HUES64 (cell line): ENCODE measurements at regions not wholly inside any gene's neighbourhood (a gene's known extent, or its start where the extent isn't known, plus 50 kb on each side); places are given as distances from the start of the nearest gene placed in this dataset.

Experiments used
- H3K27ac ChIP-seq: 2 replicates; pipeline ENCODE4 v1.7.0; 2013; ENCODE audit warnings: low read depth, low read length, inconsistent platforms
- H3K27me3 ChIP-seq: 2 replicates; pipeline ENCODE4 v1.6.1; 2013; ENCODE audit warnings: mild to moderate bottlenecking, low read length; ENCODE audit not compliant: insufficient read depth
- H3K36me3 ChIP-seq: 2 replicates; pipeline ENCODE4 v1.6.1; 2013; ENCODE audit warnings: mild to moderate bottlenecking, low read length; ENCODE audit not compliant: insufficient read depth
- H3K4me1 ChIP-seq: 2 replicates; pipeline ENCODE4 v1.6.1; 2013; ENCODE audit warnings: mild to moderate bottlenecking, low read length, moderate library complexity; ENCODE audit not compliant: insufficient read depth
- H3K4me3 ChIP-seq: 2 replicates; pipeline ENCODE4 v1.5.1; 2013; ENCODE audit warnings: mild to moderate bottlenecking, low read length, moderate library complexity
- H3K9ac ChIP-seq: 2 replicates; pipeline ENCODE4 v1.6.1; 2013; ENCODE audit warnings: mild to moderate bottlenecking, low read depth, low read length
- H3K9me3 ChIP-seq: 2 replicates; pipeline ENCODE4 v1.6.1; 2013; ENCODE audit warnings: low read depth, low read length; ENCODE audit not compliant: insufficient read depth
- WGBS: fragments of 150-250, 120-280 bp; methylation state at CpG from one replicate; pipeline ENCODE4 v1.1.7; 2013; ENCODE audit warnings: missing lambda C conversion rate; 5-methylcytosine and 5-hydroxymethylcytosine counted together

DNA sequence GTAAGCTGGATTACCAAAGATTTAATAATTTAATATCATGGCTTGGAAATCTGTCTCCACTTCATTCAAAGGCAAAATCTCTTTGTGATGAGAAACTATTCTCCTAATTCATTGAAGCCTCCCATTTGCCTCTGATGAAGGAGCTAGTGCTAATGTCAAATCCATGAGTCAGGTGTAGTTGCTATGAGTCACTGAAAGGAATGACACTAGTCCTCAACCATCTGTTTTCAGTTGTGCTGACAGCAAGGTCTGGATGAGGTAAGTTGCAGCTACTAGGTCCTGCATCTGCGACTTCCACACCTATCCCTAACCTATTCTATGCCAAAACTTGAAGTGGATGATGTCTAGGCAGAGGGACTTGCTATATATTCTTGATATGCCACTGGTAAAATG, 324.0 kb upstream of the UBE2E3 start:
- no peaks in the 10 kb centered on the region for H3K27me3 ChIP-seq
- H3K9ac ChIP-seq, result no peak overlapping the region
- H3K27ac ChIP-seq, result no peak overlapping the region
- no CpG with 5 or more reads among the region's 1 CpG for WGBS
- no peak overlapping the region for H3K4me3 ChIP-seq
- peaks cover 21% of the 10 kb centered on the region for H3K4me1 ChIP-seq
- H3K9me3 ChIP-seq, result no peaks in the 10 kb centered on the region
- H3K36me3 ChIP-seq, result no peaks in the 10 kb centered on the region

DNA sequence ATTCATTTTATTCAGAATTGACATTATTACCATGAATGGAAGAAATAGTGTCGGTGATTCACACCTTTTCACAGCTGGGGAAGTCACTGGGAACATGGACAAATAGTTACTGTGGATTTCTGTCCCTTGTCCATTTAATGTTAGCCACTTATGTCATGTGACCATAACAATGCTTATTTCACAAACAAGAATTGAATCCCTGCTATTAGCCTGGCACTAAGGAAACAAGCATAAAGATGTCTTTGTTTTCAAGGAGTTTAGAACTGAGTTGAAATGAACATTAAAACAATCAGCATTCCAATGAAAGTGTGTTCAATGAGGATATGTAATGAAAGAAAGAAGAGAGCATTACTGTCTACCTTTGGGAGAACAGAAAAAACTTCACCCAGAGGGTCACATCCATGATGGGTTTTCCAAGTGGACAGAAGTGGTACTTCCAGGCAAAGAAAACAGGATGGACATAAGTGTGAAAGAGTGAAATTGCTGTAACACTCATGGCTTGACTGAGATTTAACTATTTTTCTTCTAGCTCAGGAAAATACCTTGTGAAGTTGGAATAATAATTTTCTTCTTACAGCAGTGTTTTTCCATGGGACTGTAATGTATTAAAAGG, 324.5 kb upstream of the UBE2E3 start:
- H3K36me3 ChIP-seq, result no peaks in the 10 kb centered on the region
- H3K27ac ChIP-seq, result no peak overlapping the region
- H3K4me3 ChIP-seq, result no peak overlapping the region
- H3K9ac ChIP-seq, result no peak overlapping the region
- WGBS, result 100% methylated on average over 1 of the region's 1 CpG
- H3K9me3 ChIP-seq, result no peaks in the 10 kb centered on the region
- H3K4me1 ChIP-seq, result peaks cover 21% of the 10 kb centered on the region
- H3K27me3 ChIP-seq, result no peaks in the 10 kb centered on the region

GRCh38 chr2:180655393-180655792, 325.0 kb upstream of the UBE2E3 start:
- H3K9ac ChIP-seq, result no peak overlapping the region
- H3K9me3 ChIP-seq, result no peaks in the 10 kb centered on the region
- H3K4me3 ChIP-seq, result no peak overlapping the region
- WGBS, result 93% methylated on average over 1 of the region's 2 CpGs
- no peaks in the 10 kb centered on the region for H3K36me3 ChIP-seq
- no peaks in the 10 kb centered on the region for H3K27me3 ChIP-seq
- H3K4me1 ChIP-seq, result peaks cover 21% of the 10 kb centered on the region
- no peak overlapping the region for H3K27ac ChIP-seq

DNA sequence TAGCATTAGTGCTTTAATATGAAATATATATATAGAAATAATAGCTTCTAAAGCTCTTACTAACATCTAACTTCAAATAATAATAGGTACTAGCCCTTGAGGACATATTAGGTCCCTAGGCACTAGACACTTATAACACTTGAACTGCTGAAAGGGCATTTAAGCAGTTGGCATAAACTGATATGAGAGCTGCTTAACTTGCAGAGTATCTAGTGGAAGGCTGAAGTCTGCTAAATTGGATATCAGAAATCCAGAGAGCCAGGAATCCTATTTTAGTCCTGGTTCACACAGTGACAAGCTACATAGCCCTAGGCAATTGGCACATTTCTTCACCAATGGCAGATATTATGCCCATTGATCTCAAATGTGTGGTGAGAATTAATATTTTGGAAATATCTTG, 326.9 kb upstream of the UBE2E3 start:
- Histone ChIP-seq H3K4me1 (peaks cover 15% of the 10 kb centered on the region), H3K36me3 (no peaks in the 10 kb centered on the region), H3K27ac (no peak overlapping the region), H3K4me3 (no peak overlapping the region), H3K9ac (no peak overlapping the region), H3K27me3 (no peaks in the 10 kb centered on the region), H3K9me3 (no peaks in the 10 kb centered on the region)

DNA sequence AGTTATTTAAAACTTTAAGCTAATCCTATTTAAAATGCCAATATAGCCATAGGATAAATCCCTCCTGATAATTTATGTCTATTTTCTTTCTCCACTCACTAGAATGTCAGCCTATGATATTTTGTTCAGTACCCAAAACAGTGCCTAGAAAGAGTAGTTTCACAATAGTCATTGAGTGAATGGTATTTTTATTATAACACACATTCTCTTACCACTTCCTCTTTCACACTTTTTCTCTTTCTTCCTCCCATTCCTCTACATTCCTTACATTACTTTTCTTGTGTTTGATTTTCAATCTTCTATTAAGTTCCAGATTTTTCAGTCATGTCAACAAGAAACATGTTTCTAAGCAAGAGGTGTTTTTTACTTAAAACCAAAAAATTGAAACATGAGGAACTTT, 327.6 kb upstream of the UBE2E3 start:
- no peaks in the 10 kb centered on the region for H3K9me3 ChIP-seq
- H3K4me1 ChIP-seq, result peaks cover 15% of the 10 kb centered on the region
- H3K27me3 ChIP-seq, result no peaks in the 10 kb centered on the region
- H3K9ac ChIP-seq, result no peak overlapping the region
- H3K27ac ChIP-seq, result no peak overlapping the region
- no peak overlapping the region for H3K4me3 ChIP-seq
- no peaks in the 10 kb centered on the region for H3K36me3 ChIP-seq

- H3K27me3 ChIP-seq, result no peaks in the 10 kb centered on the region
Observed at GRCh38 chr2:180651596-180651995, 328.8 kb upstream of the UBE2E3 start.

GRCh38 chr2:180647621-180648020, 332.8 kb upstream of the UBE2E3 start:
- no peak overlapping the region for H3K9ac ChIP-seq
- H3K4me1 ChIP-seq, result peaks cover 5% of the 10 kb centered on the region
- H3K36me3 ChIP-seq, result no peaks in the 10 kb centered on the region
- no peaks in the 10 kb centered on the region for H3K9me3 ChIP-seq
- no peaks in the 10 kb centered on the region for H3K27me3 ChIP-seq
- H3K4me3 ChIP-seq, result no peak overlapping the region
- no peak overlapping the region for H3K27ac ChIP-seq
- 95% methylated on average over 3 of the region's 3 CpGs for WGBS

More at GRCh38 chr2:180651596-180651995, 328.8 kb upstream of the UBE2E3 start:
- Histone ChIP-seq H3K9me3 (no peaks in the 10 kb centered on the region), H3K27ac (no peak overlapping the region), H3K9ac (no peak overlapping the region), H3K4me1 (peaks cover 8% of the 10 kb centered on the region), H3K4me3 (no peak overlapping the region), H3K36me3 (no peaks in the 10 kb centered on the region)
- 92% methylated on average over 3 of the region's 8 CpGs for WGBS

- no peaks in the 10 kb centered on the region for H3K9me3 ChIP-seq
- no peak overlapping the region for H3K27ac ChIP-seq
- no peaks in the 10 kb centered on the region for H3K36me3 ChIP-seq
- H3K4me3 ChIP-seq, result no peak overlapping the region
- peaks cover 5% of the 10 kb centered on the region for H3K4me1 ChIP-seq
- H3K27me3 ChIP-seq, result no peaks in the 10 kb centered on the region
- H3K9ac ChIP-seq, result no peak overlapping the region
Observed at GRCh38 chr2:180647221-180647620, 333.2 kb upstream of the UBE2E3 start.

DNA sequence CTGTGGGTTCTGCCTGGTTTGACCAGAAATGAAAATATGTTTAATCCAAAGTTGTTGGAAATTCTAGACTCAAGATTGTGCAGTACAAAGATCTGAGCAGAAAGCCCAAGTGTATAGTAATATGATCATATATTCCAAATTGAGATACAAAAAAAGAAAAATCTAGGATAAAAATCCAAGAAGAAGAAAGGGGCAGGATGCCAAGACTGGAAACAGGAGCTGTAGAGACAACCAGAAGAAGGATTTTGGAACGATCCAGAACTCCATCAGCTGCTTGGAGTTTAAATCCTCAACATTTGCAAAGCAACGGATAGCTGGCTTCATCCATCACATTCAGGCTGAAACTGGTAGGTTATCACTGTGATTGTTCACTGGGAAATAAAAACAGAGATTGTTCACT, 333.6 kb upstream of the UBE2E3 start:
- no peaks in the 10 kb centered on the region for H3K9me3 ChIP-seq
- WGBS, result 91% methylated on average over 2 of the region's 2 CpGs
- H3K4me1 ChIP-seq, result peaks cover 5% of the 10 kb centered on the region
- H3K27me3 ChIP-seq, result no peaks in the 10 kb centered on the region
- H3K9ac ChIP-seq, result no peak overlapping the region
- H3K4me3 ChIP-seq, result no peak overlapping the region
- no peaks in the 10 kb centered on the region for H3K36me3 ChIP-seq
- no peak overlapping the region for H3K27ac ChIP-seq

GRCh38 chr2:180644709-180645108, 335.7 kb upstream of the UBE2E3 start:
- no peak overlapping the region for H3K4me3 ChIP-seq
- no peak overlapping the region for H3K9ac ChIP-seq
- no peaks in the 10 kb centered on the region for H3K4me1 ChIP-seq
- no peak overlapping the region for H3K27ac ChIP-seq
- no peaks in the 10 kb centered on the region for H3K9me3 ChIP-seq
- H3K27me3 ChIP-seq, result no peaks in the 10 kb centered on the region
- 89% methylated on average over 1 of the region's 2 CpGs for WGBS
- H3K36me3 ChIP-seq, result no peaks in the 10 kb centered on the region

- no peak overlapping the region for H3K27ac ChIP-seq
- 92% methylated on average over 2 of the region's 2 CpGs for WGBS
- H3K9ac ChIP-seq, result no peak overlapping the region
Observed at GRCh38 chr2:180630756-180631155, 349.6 kb upstream of the UBE2E3 start.

More at GRCh38 chr2:180630756-180631155, 349.6 kb upstream of the UBE2E3 start:
- Histone ChIP-seq H3K4me3 (no peak overlapping the region), H3K4me1 (peaks cover 12% of the 10 kb centered on the region; the same call in 1 of the 2 replicates), H3K27me3 (no peaks in the 10 kb centered on the region), H3K36me3 (no peaks in the 10 kb centered on the region), H3K9me3 (no peaks in the 10 kb centered on the region)
